OCI-LY7 (cell line): ENCODE measurements at regions not wholly inside any gene's neighbourhood (a gene's known extent, or its start where the extent isn't known, plus 50 kb on each side); places are given as distances from the start of the nearest gene placed in this dataset.

Experiments used
- BruUV-seq: library from RNA; stranded (reverse); fragments of 400-500 nt; replicated peaks from 2 replicates; lab custom pipeline; 2021; lab: Mats Ljungman, UMichigan
- CTCF ChIA-PET: fragments of 300-600 bp; sonication (Branson Sonifier 250); formaldehyde crosslinking; loops from one replicate; lab custom pipeline; 2022; ENCODE audit warnings: antibody characterized with exemption; ENCODE audit not compliant: unreplicated experiment; lab: Charles Lee
- POLR2A ChIA-PET: fragments of 300-600 bp; sonication (Branson Sonifier 250); formaldehyde crosslinking; loops from one replicate; lab custom pipeline; 2022; ENCODE audit warnings: antibody characterized with exemption; lab: Charles Lee
- DNase-seq: peaks from one replicate; pipeline ENCODE4 v3.0.0-alpha.2; 2015; ENCODE audit warnings: low spot score
- H2AFZ ChIP-seq: fragments of 200-600 bp; sonication (generic), shearing (Covaris generic); 2 replicates; pipeline ENCODE4 v1.6.1; 2014; ENCODE audit warnings: mild to moderate bottlenecking, antibody characterized with exemption, low read length, moderate library complexity
- H3K27ac ChIP-seq: fragments of 200-600 bp; sonication (generic); 2 replicates; pipeline ENCODE4 v1.5.1; 2014; ENCODE audit warnings: mixed run types, low read depth, mild to moderate bottlenecking, moderate library complexity, low read length, inconsistent platforms; ENCODE audit not compliant: poor library complexity, severe bottlenecking
- H3K36me3 ChIP-seq: fragments of 200-600 bp; sonication (generic); 2 replicates; pipeline ENCODE4 v1.6.1; 2014; ENCODE audit warnings: mild to moderate bottlenecking, antibody characterized with exemption, low read length, moderate library complexity, mixed read lengths; ENCODE audit not compliant: insufficient read depth
- H3K4me1 ChIP-seq: fragments of 200-600 bp; sonication (generic); 2 replicates; pipeline ENCODE4 v1.5.1; 2014; ENCODE audit warnings: mild to moderate bottlenecking, low read length; ENCODE audit not compliant: insufficient read depth, poor library complexity, severe bottlenecking
- H3K4me2 ChIP-seq: fragments of 200-600 bp; sonication (generic); 2 replicates; pipeline ENCODE4 v1.6.1; 2014; ENCODE audit warnings: mild to moderate bottlenecking, low read length
- H3K4me3 ChIP-seq: fragments of 200-600 bp; sonication (generic); 2 replicates; pipeline ENCODE4 v1.5.1; 2014; ENCODE audit warnings: mild to moderate bottlenecking, low read depth, low read length; ENCODE audit not compliant: poor library complexity, severe bottlenecking
- H3K79me2 ChIP-seq: fragments of 200-600 bp; sonication (generic); 2 replicates; pipeline ENCODE4 v1.6.1; 2016; ENCODE audit warnings: low read depth, mild to moderate bottlenecking, low read length, moderate library complexity, mixed read lengths; ENCODE audit not compliant: insufficient read depth
- H3K9me2 ChIP-seq: fragments of 200-600 bp; sonication (generic); 2 replicates; pipeline ENCODE4 v1.6.1; 2016; ENCODE audit warnings: mild to moderate bottlenecking, low read length, mixed read lengths; ENCODE audit not compliant: insufficient read depth
- H3K9me3 ChIP-seq: fragments of 200-600 bp; sonication (generic); 2 replicates; pipeline ENCODE4 v1.6.1; 2014; ENCODE audit warnings: mild to moderate bottlenecking, mixed run types, low read length, mixed read lengths
- H4K20me1 ChIP-seq: fragments of 200-600 bp; sonication (generic); 2 replicates; pipeline ENCODE4 v1.6.1; 2014; ENCODE audit warnings: mild to moderate bottlenecking, antibody characterized with exemption, low read length, moderate library complexity, mixed read lengths; ENCODE audit not compliant: insufficient read depth
- EZH2phosphoT487 ChIP-seq: fragments of 200-600 bp; sonication (generic); IDR thresholded peaks from 2 replicates; pipeline ENCODE4 v1.6.1; 2018; ENCODE audit warnings: low read depth, borderline replicate concordance, mild to moderate bottlenecking, mixed run types, antibody characterized with exemption, low read length, moderate library complexity, mixed read lengths
- intact Hi-C: fragments of 100-400 bp; cut with micrococcal nuclease; formaldehyde crosslinking; loops from one replicate; pipeline ENCODE4 v1.10.0; 2022; ENCODE audit not compliant: unreplicated experiment
- TF ChIP-seq, protein P1 (sequence below): fragments of 200-600 bp; sonication (generic); conservative IDR thresholded peaks from 2 replicates; pipeline ENCODE4 v1.5.1; 2014; ENCODE audit warnings: mild to moderate bottlenecking, antibody characterized with exemption, low read length, moderate library complexity, mixed read lengths

DNA sequence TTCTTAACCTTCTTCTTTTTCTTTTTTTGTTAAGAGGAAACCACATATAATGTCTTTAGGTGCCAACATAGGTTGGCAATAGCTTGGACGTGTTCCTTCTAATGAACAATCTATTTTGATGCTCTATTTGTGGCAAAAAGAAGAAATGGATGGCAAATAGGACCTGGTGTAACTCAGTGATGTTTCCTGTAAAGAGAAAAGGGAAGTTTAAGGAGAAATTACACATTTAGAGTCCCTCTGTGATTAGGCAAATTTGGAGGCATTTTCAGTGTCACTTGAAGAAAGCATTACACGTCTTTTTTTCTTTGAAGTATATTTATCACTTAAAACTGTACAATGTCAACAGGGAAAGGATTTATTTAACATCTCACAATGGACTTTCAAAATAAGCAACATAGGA is 327.1 kb downstream of the ZIC1 start:
- no TSS peak for BruUV-seq

DNA sequence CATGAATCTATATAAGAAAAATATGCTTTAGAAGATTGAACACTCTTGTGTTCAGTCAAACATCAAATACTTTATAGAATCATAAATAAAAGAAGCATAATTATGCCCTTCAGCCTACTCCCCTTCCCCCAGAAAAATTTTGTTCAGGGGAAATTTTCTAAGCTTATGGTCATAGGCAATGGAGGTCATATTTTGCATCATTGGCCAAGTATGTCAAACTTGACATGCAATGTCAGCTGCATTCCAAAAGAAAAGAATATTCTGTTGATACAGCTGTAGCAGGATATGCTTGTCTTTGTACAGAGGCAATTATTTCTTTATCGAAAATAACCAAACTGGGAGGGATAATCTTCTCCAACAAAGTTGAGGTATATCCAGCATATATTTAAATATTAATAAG is 328.2 kb downstream of the ZIC1 start:
- no peaks in the 10 kb centered on the region for H3K9me3 ChIP-seq
- BruUV-seq, result no TSS peak
- H4K20me1 ChIP-seq, result no peaks in the 10 kb centered on the region
- H3K4me1 ChIP-seq, result no peaks in the 10 kb centered on the region
- no peak overlapping the region for H3K4me3 ChIP-seq
- POLR2A ChIA-PET, result no interaction called here
- H3K9me2 ChIP-seq, result no peaks in the 10 kb centered on the region
- H2AFZ ChIP-seq, result no peak overlapping the region
- no peaks in the 10 kb centered on the region for H3K79me2 ChIP-seq
- TF ChIP-seq, protein P1, sequence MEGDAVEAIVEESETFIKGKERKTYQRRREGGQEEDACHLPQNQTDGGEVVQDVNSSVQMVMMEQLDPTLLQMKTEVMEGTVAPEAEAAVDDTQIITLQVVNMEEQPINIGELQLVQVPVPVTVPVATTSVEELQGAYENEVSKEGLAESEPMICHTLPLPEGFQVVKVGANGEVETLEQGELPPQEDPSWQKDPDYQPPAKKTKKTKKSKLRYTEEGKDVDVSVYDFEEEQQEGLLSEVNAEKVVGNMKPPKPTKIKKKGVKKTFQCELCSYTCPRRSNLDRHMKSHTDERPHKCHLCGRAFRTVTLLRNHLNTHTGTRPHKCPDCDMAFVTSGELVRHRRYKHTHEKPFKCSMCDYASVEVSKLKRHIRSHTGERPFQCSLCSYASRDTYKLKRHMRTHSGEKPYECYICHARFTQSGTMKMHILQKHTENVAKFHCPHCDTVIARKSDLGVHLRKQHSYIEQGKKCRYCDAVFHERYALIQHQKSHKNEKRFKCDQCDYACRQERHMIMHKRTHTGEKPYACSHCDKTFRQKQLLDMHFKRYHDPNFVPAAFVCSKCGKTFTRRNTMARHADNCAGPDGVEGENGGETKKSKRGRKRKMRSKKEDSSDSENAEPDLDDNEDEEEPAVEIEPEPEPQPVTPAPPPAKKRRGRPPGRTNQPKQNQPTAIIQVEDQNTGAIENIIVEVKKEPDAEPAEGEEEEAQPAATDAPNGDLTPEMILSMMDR, result no peak
- CTCF ChIA-PET, result no interaction called here
- H3K4me2 ChIP-seq, result no peak overlapping the region
- DNase-seq, result no peak
- H3K36me3 ChIP-seq, result no peaks in the 10 kb centered on the region
- no peak overlapping the region for H3K27ac ChIP-seq
- intact Hi-C loops, result no loop called here

More for the DNA sequence above, 327.1 kb downstream of the ZIC1 start:
- H3K79me2 ChIP-seq, result no peaks in the 10 kb centered on the region
- no peak overlapping the region for H2AFZ ChIP-seq
- no peak overlapping the region for H3K4me2 ChIP-seq
- H3K4me3 ChIP-seq, result no peak overlapping the region
- POLR2A ChIA-PET, result no interaction called here
- no peaks in the 10 kb centered on the region for H3K9me2 ChIP-seq
- no peaks in the 10 kb centered on the region for H4K20me1 ChIP-seq
- no peaks in the 10 kb centered on the region for H3K36me3 ChIP-seq
- H3K9me3 ChIP-seq, result no peaks in the 10 kb centered on the region
- H3K27ac ChIP-seq, result no peak overlapping the region
- DNase-seq, result no peak
- H3K4me1 ChIP-seq, result no peaks in the 10 kb centered on the region
- TF ChIP-seq, protein P1, result no peak
- TF ChIP-seq EZH2phosphoT487, result no peak
- intact Hi-C loops, result no loop called here
- CTCF ChIA-PET, result no interaction called here

DNA sequence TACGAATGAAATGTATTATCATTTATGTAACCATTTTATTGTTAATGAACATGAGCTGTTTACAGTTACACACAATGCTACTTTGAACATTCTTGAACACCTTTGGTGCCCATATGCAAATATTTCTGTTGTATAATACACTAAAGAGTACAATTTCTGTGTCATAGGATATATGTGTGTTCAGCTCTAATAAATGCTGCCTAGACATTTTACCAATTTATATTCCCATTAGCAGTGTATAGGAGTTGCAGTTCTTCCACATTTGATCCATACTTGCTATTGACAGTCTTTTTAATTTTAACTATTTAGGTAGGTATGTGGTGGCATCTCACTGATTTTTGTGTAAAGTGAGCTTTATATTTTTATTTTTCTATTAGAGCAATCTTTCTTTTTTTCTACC is 331.8 kb downstream of the ZIC1 start:
- DNase-seq, result no peak
- Histone ChIP-seq H3K79me2 (no peaks in the 10 kb centered on the region), H3K4me3 (no peak overlapping the region), H3K4me1 (no peaks in the 10 kb centered on the region), H2AFZ (no peak overlapping the region), H3K9me3 (no peaks in the 10 kb centered on the region), H3K9me2 (no peaks in the 10 kb centered on the region), H3K36me3 (no peaks in the 10 kb centered on the region), H4K20me1 (no peaks in the 10 kb centered on the region), H3K4me2 (no peak overlapping the region), H3K27ac (no peak overlapping the region)
- ChIA-PET CTCF (no interaction called here), POLR2A (interaction anchor here (0.6 kb wide), 1 partner anchor 465 kb away, joined by 4 read pairs; no protein-coding TSS in a partner anchor)
- no TSS peak for BruUV-seq
- TF ChIP-seq, protein P1, result no peak
- no peak for TF ChIP-seq EZH2phosphoT487
- intact Hi-C loops, result no loop called here
